Fibroblast of skin of scalp (primary cell): ENCODE measurements at regions not wholly inside any gene's neighbourhood (a gene's known extent, or its start where the extent isn't known, plus 50 kb on each side); places are given as distances from the start of the nearest gene placed in this dataset.
"Not testable (repeated sequence)": the region's sequence is repeated elsewhere in the genome, so short reads cannot be mapped to it uniquely, and the experiment has no call there.

Source experiments
- DNase-seq: peaks from one replicate; pipeline ENCODE4 v3.0.0-alpha.2; 2013

- no peak for DNase-seq
Measured at GRCh38 chr11:15300341-15300740, 185.6 kb downstream of the INSC start.

GRCh38 chr11:15307619-15308024 lies 192.9 kb downstream of the INSC start:
- no peak for DNase-seq

GRCh38 chr11:15308840-15309239 lies 194.1 kb downstream of the INSC start:
- no peak for DNase-seq

GRCh38 chr11:15309296-15309695 lies 194.6 kb downstream of the INSC start:
- DNase-seq = no peak

- DNase-seq = no peak
Measured at GRCh38 chr11:15313862-15314261, 199.1 kb downstream of the INSC start.

GRCh38 chr11:15318814-15319213 lies 204.1 kb downstream of the INSC start:
- DNase-seq = no peak

GRCh38 chr11:15326520-15326919 lies 211.8 kb downstream of the INSC start:
- DNase-seq = no peak

GRCh38 chr11:15327786-15328231 lies 213.1 kb downstream of the INSC start:
- peak; percentile 20 for DNase-seq

- no peak for DNase-seq
Measured at GRCh38 chr11:15333407-15333806, 218.7 kb downstream of the INSC start.

GRCh38 chr11:15334766-15335165 lies 220.0 kb downstream of the INSC start:
- no peak for DNase-seq

GRCh38 chr11:15336021-15336420 lies 221.3 kb downstream of the INSC start:
- DNase-seq = no peak

GRCh38 chr11:15339302-15339701 lies 224.6 kb downstream of the INSC start:
- DNase-seq = no peak

GRCh38 chr11:15341587-15341986 lies 226.9 kb downstream of the INSC start:
- DNase-seq = no peak

- DNase-seq = no peak
Measured at GRCh38 chr11:15342163-15342562, 227.4 kb downstream of the INSC start.

- no peak for DNase-seq
Measured at GRCh38 chr11:15346907-15347306, 232.2 kb downstream of the INSC start.

GRCh38 chr11:15347969-15348734 lies 233.4 kb downstream of the INSC start:
- no peak for DNase-seq

- DNase-seq = no peak
Measured at GRCh38 chr11:15349413-15349812, 234.7 kb downstream of the INSC start.

- DNase-seq = no peak
Measured at GRCh38 chr11:15361316-15361715, 246.6 kb downstream of the INSC start.

GRCh38 chr11:15365286-15365685 lies 250.6 kb downstream of the INSC start:
- not testable (repeated sequence) for DNase-seq

GRCh38 chr11:15367695-15368094 lies 253.0 kb downstream of the INSC start:
- DNase-seq = no peak

- DNase-seq = no peak
Measured at GRCh38 chr11:15370495-15371147, 255.9 kb downstream of the INSC start.

- no peak for DNase-seq
Measured at GRCh38 chr11:15371533-15371932, 256.8 kb downstream of the INSC start.

GRCh38 chr11:15374418-15374817 lies 259.7 kb downstream of the INSC start:
- DNase-seq = no peak

GRCh38 chr11:15378941-15379340 lies 264.2 kb downstream of the INSC start:
- DNase-seq = no peak
